HFFc6 (cell line): ENCODE measurements at regions not wholly inside any gene's neighbourhood (a gene's known extent, or its start where the extent isn't known, plus 50 kb on each side); places are given as distances from the start of the nearest gene placed in this dataset.
A peak's percentile ranks its signal among the peaks of the same experiment; 100 is the strongest.

ENCODE experiments used
- DNase-seq: peaks from one replicate; pipeline ENCODE4 v3.0.0-alpha.2; 2018
- H3K27ac Mint-ChIP-seq: 2 replicates; pipeline ENCODE4 v1.8.0; 2020; ENCODE audit warnings: mild to moderate bottlenecking, mixed read lengths
- H3K27me3 Mint-ChIP-seq: 2 replicates; pipeline ENCODE4 v1.8.0; 2021; ENCODE audit warnings: mild to moderate bottlenecking, moderate library complexity, mixed read lengths; ENCODE audit not compliant: insufficient read depth
- H3K36me3 Mint-ChIP-seq: 2 replicates; pipeline ENCODE4 v1.8.0; 2021; ENCODE audit warnings: low read depth, mixed read lengths
- H3K4me1 Mint-ChIP-seq: 2 replicates; pipeline ENCODE4 v1.8.0; 2020; ENCODE audit warnings: low read depth, mixed read lengths
- H3K4me3 Mint-ChIP-seq: 2 replicates; pipeline ENCODE4 v1.8.0; 2020; ENCODE audit warnings: mild to moderate bottlenecking, moderate library complexity, mixed read lengths
- H3K9me3 Mint-ChIP-seq: 2 replicates; pipeline ENCODE4 v1.8.0; 2020; ENCODE audit warnings: mild to moderate bottlenecking, mixed read lengths
- TF ChIP-seq, protein P1 (sequence below): fragments of 200-600 bp; sonication (generic); IDR thresholded peaks from 2 replicates; pipeline ENCODE4 v1.5.0; 2021; ENCODE audit warnings: antibody characterized with exemption, mild to moderate bottlenecking

DNA sequence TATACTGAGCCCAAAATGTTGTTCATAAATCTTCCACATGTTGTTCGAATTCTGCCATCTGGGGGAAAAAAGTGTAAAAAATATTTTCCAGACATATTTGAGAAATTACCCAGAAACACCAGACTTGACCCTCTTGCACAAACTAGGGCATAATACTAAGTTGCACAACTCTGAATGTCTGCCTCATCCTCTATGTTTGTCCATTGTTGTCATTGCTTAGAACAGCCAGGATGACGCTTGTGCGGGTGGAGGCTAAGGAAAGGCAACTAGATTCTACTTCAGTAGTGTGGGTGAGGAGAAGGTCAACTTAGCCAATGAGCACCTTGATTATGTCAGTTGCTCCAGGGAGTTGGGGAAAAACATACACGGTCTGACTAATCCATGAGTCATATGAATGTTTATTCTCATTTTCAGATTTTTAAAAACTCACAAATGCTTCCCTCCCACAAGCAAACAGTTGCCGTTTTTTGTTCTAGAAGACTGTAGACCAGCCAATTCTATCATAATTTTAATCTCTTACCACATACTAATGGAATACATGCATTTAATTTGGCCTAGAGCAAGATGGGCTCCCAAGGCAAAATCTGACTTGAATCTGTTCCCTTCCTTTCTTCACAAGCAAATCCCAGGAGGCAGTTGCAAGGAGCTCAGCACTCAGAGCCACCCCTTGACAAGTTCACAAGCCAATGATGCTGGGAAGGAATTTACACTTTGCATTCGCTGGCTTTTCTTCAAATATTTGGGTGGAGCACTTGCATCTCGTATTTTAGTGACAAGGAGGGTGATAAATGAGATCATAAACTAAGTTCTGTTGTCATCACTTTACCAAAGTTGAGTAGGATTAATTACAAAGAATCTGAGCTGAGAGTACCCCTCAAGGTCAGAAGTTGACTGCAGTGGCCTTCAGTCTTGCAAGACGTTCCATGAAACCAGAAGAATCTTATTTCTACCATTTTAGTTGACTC, 163.2 kb upstream of the TWIST2 start:
- Mint-ChIP-seq H3K36me3 (no peaks in the 10 kb centered on the region), H3K4me1 (peaks cover 39% of the 10 kb centered on the region), H3K9me3 (no peaks in the 10 kb centered on the region), H3K27ac (peak overlapping the region; percentile 87), H3K27me3 (peaks cover 5% of the 10 kb centered on the region), H3K4me3 (peak overlapping the region; percentile 22)
- TF ChIP-seq, protein P1, sequence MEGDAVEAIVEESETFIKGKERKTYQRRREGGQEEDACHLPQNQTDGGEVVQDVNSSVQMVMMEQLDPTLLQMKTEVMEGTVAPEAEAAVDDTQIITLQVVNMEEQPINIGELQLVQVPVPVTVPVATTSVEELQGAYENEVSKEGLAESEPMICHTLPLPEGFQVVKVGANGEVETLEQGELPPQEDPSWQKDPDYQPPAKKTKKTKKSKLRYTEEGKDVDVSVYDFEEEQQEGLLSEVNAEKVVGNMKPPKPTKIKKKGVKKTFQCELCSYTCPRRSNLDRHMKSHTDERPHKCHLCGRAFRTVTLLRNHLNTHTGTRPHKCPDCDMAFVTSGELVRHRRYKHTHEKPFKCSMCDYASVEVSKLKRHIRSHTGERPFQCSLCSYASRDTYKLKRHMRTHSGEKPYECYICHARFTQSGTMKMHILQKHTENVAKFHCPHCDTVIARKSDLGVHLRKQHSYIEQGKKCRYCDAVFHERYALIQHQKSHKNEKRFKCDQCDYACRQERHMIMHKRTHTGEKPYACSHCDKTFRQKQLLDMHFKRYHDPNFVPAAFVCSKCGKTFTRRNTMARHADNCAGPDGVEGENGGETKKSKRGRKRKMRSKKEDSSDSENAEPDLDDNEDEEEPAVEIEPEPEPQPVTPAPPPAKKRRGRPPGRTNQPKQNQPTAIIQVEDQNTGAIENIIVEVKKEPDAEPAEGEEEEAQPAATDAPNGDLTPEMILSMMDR, result peak; percentile 25; the same call in 1 of the 2 replicates
- peak; percentile 99 for DNase-seq

DNA sequence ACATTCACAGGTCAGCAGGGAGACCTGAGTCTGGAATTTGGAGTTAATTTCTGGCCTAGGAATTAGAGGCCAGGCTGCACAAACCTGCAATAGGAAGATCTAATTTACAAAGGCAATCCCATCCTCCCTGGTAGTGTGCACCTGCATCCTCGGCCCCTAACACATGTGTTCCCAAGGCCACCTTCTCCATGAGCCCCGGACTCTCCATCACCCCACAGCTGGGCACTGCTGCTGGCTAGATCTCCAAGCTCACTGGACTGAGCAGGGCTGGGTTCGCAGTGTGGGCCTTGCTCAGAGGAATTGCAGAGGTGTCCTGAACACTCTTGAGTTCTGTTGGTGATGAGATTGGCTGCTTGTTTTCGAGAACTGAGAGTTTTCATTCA, 162.6 kb upstream of the TWIST2 start:
- H3K27ac Mint-ChIP-seq, result peak overlapping the region; percentile 87
- H3K4me3 Mint-ChIP-seq, result no peak overlapping the region
- H3K27me3 Mint-ChIP-seq, result peaks cover 9% of the 10 kb centered on the region
- H3K36me3 Mint-ChIP-seq, result no peaks in the 10 kb centered on the region
- TF ChIP-seq, protein P1, result no peak
- H3K4me1 Mint-ChIP-seq, result peaks cover 39% of the 10 kb centered on the region
- H3K9me3 Mint-ChIP-seq, result no peaks in the 10 kb centered on the region
- no peak for DNase-seq

GRCh38 chr2:238685713-238686112, 162.2 kb upstream of the TWIST2 start:
- Mint-ChIP-seq H3K27me3 (peaks cover 10% of the 10 kb centered on the region), H3K4me1 (peaks cover 39% of the 10 kb centered on the region), H3K27ac (peak overlapping the region; percentile 87; the same call in 1 of the 2 replicates), H3K4me3 (no peak overlapping the region), H3K9me3 (no peaks in the 10 kb centered on the region), H3K36me3 (no peaks in the 10 kb centered on the region)
- no peak for DNase-seq
- TF ChIP-seq, protein P1, result peak; percentile 32; the same call in 1 of the 2 replicates

DNA sequence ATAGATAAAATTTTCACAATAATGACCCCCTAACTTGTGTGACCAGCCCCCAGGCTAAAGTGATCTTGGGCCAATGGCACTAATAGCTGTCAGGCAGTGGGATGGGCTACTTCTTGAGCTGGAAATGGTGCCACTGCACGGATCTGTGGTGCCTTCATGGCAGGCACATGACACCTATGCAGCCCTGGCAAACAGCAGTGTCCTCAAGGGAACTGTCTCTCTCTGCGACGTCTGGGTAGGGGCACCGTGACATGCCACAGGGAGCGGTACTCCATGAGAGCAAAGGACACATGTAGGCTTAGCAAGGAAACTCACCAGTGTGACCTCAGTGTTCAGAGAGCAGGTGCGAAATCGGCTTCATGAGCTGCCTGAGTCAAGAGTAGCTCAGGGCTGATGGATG, 161.7 kb upstream of the TWIST2 start:
- Mint-ChIP-seq H3K4me3 (no peak overlapping the region), H3K4me1 (peaks cover 39% of the 10 kb centered on the region), H3K36me3 (no peaks in the 10 kb centered on the region), H3K27me3 (peaks cover 13% of the 10 kb centered on the region), H3K9me3 (no peaks in the 10 kb centered on the region), H3K27ac (no peak overlapping the region)
- TF ChIP-seq, protein P1, result no peak
- no peak for DNase-seq

- H3K4me3 Mint-ChIP-seq, result no peak overlapping the region
- TF ChIP-seq, protein P1, result no peak
- peaks cover 19% of the 10 kb centered on the region for H3K27me3 Mint-ChIP-seq
- no peak overlapping the region for H3K27ac Mint-ChIP-seq
- no peaks in the 10 kb centered on the region for H3K9me3 Mint-ChIP-seq
- no peaks in the 10 kb centered on the region for H3K36me3 Mint-ChIP-seq
- H3K4me1 Mint-ChIP-seq, result peaks cover 47% of the 10 kb centered on the region
- DNase-seq, result no peak
Observed at GRCh38 chr2:238688193-238689153, 159.4 kb upstream of the TWIST2 start.
